ENCODE measurements at regions not wholly inside any gene's neighbourhood (a gene's known extent, or its start where the extent isn't known, plus 50 kb on each side); places are given as distances from the start of the nearest gene placed in this dataset.

- TF ChIP-seq, protein P1, sequence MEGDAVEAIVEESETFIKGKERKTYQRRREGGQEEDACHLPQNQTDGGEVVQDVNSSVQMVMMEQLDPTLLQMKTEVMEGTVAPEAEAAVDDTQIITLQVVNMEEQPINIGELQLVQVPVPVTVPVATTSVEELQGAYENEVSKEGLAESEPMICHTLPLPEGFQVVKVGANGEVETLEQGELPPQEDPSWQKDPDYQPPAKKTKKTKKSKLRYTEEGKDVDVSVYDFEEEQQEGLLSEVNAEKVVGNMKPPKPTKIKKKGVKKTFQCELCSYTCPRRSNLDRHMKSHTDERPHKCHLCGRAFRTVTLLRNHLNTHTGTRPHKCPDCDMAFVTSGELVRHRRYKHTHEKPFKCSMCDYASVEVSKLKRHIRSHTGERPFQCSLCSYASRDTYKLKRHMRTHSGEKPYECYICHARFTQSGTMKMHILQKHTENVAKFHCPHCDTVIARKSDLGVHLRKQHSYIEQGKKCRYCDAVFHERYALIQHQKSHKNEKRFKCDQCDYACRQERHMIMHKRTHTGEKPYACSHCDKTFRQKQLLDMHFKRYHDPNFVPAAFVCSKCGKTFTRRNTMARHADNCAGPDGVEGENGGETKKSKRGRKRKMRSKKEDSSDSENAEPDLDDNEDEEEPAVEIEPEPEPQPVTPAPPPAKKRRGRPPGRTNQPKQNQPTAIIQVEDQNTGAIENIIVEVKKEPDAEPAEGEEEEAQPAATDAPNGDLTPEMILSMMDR (IDR thresholded peaks at IDR 0.05), result no peak
- TF ChIP-seq POLR2A (IDR thresholded peaks at IDR 0.05), result no peak
Observed at GRCh38 chr2:120465701-120465988, 119.7 kb downstream of the INHBB start.
